DMS53 (cell line): ENCODE measurements at regions not wholly inside any gene's neighbourhood (a gene's known extent, or its start where the extent isn't known, plus 50 kb on each side); places are given as distances from the start of the nearest gene placed in this dataset.
"Not testable (repeated sequence)": the region's sequence is repeated elsewhere in the genome, so short reads cannot be mapped to it uniquely, and the experiment has no call there.

Experiments
- DNase-seq: peaks from one replicate; lab custom pipeline; 2025; lab: John Stamatoyannopoulos, UW

- DNase-seq, result no peak
Measured at GRCh38 chr10:120204877-120205276, 252.2 kb upstream of the PLPP4 start.

DNA sequence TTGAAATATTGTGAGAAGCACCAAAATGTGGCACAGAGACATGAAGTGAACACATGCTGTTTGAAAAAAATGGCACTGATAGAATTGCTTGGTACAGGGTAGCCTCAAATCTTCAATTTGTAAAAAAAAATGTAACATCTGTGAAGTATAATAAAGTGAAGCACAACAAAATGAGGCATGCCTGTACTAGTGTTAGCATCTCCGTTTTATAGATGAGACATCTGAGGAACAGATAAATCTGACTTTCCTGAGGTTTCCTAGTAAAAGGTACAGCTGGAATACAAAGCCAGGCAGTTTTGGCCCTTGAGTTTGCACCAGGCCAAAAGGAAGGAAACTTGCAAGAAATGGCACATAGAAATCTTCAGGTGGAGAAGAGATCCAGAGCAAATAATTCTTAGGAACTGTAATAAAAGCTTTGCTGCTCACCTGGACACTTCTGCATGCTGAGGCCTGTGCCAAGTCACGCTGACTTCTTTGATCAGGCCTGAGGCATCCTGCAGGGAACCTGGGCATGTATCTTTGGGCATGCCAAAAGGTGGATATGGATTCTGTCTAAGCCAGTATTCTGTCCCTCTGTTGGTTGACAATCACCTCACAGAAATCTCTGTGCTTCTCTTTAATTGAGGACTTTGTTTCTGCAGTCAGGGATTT, 251.5 kb upstream of the PLPP4 start:
- DNase-seq, result no peak

DNA sequence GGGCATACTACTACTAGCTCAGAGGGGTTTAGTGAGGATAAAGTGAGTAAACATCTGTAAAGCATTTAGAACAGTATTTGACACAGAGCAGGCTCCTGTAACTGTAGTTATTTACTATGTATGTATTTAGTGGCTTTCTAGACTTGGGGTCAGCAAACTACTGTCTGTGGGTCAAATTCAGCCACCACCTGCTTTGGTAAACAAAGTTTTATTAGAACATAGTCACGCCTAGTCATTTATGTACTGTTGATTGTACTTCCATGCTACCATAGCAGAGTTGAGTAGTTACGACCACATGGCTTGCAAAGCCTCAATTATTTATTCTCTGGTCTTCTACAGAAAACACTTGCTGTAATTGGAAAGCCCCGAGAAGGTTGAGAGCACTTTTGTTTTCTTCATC, 248.5 kb upstream of the PLPP4 start:
- no peak for DNase-seq

DNA sequence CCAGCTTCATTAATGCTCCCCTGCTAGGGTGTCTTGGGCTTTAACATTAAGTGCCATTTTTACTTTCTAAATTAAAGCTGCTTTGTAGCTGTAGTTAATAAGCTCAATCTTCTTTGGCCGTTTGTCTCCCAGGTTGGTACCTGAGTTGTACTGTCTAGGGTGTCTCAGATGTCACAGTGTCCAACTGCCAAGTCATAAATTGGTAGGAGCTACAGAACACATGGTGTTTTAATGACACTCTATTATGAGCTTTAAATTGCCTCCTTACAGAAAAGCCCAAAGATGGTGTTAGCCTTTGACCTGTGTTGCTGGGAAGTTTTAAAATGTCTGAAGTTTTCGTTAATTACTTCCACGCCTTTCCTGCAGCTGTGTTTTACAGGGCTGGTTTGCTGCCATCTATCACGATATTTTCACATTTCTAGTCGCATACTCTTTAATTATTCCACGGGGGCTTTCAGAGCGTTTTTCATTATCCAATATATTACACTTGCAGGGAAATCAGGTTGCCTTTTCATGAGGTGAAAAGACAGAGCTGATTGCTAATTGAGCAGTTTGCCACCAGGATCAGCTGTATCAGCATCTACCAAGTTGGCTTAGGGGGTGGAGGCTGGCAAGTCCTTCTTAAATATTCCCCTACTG, 247.8 kb upstream of the PLPP4 start:
- DNase-seq, result no peak

- no peak for DNase-seq
Measured at GRCh38 chr10:120212275-120212674, 244.8 kb upstream of the PLPP4 start.

DNA sequence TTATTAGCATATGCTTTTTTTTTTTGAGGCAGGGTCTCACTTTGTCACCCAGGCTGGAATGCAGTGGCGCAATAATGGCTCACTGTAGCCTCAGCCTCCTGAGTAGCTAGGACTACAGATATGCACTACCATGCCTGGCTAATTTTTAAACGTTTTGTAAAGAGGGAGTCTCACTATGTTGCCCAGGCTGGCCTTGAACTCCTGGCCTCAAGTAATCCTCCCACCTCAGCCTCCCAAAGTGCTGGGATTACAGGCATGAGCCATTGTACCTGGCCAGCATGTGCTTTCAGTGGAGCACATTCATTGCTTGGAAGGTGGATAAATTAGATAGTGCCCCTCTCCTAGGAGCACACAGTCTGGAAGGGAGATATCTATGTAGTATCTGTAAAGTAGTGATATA, 243.7 kb upstream of the PLPP4 start:
- DNase-seq, result not testable (repeated sequence)

DNA sequence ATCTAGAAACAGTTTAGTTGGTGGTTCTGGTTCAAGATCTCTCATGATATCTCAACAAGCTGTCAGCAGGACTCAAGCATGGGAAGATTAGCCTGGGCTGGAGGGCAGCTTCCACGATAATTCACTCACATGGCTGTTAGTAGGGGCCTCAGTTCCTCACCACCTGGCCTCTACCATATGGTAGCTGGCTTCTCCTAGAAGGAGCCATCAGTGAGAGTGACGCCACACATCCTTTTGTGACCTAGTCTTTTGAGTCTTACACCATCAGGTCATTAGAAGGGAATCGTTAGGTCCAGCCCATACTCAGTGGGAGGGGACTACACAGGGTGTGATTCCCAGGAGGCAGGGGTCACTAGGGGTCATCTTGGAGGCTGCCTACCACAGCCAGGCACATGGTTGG, 239.3 kb upstream of the PLPP4 start:
- DNase-seq, result no peak

GRCh38 chr10:120221873-120222485, 235.0 kb upstream of the PLPP4 start:
- peak; percentile 86 for DNase-seq

GRCh38 chr10:120229641-120230040, 227.4 kb upstream of the PLPP4 start:
- no peak for DNase-seq

DNA sequence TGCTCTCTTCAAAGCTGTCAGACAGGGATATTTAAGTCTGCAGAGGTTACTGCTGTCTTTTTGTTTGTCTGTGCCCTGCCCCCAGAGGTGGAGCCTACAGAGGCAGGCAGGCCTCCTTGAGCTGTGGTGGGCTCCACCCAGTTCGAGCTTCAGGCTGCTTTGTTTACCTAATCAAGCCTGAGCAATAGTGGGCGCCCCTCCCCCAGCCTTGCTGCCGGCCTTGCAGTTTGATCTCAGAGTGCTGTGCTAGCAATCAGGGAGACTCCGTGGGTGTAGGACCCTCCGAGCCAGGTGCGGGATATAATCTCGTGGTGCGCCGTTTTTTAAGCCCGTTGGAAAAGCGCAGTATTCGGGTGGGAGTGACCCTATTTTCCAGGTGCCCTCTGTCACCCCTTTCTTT, 217.3 kb upstream of the PLPP4 start:
- DNase-seq, result not testable (repeated sequence)

DNA sequence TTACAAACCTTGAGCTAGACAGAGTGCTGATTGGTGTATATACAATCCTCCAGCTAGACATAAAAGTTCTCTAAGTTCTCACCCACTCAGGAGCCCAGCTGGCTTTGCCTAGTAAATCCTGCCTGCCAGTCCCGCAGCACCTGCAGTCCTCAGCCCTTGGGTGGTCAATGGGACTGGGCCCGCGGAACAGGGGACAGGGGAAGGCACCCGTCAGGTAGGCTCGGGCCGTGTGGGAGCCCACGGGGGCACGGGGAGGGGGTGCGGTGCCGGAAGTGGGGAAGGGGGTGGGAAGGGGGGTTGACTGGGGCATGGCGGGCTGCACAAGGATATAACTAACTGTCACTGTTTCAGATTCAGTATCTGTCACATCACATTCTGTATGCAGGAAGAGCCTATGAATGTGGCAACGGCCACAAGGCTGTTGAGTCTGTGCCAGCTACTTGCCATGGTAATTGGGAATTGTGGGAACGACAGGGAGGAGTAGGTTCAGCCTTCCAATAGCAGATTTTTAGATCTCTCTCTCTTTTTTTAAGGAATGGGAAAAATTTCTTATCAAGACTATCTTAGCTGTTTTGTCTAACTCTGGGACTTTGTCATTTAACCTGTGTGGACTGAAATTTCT, 205.1 kb upstream of the PLPP4 start:
- no peak for DNase-seq

- peak; percentile 16 for DNase-seq
Measured at GRCh38 chr10:120253131-120253530, 203.9 kb upstream of the PLPP4 start.

DNA sequence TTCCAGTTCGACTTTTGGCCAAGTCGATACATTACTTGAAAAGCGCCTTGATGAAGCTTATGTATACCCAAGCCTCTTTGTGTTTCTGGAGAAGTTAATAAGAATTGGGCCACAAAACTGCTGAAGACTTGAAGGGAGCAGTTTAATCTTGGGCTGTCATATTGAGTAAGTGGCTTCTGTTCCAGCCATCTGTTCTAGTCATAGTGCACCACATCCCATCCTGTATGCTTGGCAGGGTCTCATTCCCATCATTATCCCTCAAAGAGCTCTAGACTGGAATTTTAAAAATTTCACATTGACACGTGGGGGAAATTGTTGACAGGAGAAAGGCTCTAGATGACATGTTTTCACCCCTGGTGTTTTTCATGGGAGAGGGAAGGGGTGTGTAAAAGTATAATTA, 196.6 kb upstream of the PLPP4 start:
- DNase-seq, result no peak

DNA sequence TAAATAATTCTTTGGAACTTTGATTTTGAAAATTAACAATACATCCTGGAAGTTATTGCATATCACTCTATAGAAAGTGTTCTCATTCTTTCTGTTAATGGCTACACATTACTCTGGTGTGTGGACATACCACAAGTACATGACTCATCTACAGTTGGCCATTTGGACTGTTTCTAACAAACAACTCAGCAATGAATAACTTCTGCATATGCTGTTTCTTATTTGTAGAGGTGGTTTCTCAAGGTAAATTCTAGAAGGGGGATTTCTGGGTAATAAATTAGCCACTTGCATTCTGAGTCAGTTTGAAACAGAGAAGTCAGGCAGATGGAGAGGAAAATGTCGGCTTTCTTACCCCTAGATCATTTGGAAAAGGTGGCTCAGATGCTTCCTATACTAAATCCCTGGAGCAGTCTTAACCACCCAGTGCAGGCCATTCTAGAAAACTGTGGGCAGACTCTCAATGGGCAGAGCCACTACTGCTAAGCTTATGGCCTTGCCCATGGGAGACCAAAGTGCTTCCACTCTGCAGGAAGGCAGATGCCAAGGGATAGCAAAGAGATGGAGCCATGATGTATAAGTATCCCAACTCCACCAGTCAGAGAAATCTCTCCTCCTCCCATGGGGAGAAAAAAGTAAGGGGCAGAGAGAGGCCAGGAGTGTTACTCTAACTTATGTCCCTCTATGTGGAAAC, 194.0 kb upstream of the PLPP4 start:
- DNase-seq, result peak; percentile 25

DNA sequence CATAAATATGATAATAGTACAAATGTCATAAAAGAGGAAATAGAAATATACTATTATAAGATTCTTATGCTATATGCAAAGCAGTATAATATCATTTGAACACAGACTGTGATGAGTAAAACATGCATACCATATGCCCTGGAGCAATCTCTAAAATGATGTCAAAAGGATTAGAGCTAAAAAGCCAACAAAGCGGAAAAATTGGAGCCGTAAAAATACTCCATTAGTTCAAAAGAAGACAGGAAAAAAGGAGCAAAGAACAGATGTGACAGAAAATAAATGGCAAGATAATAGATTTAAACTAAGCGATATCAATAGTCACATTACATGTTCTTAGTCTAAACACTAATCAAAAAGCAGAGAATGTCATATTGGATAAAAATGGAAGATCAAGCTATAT, 191.0 kb upstream of the PLPP4 start:
- DNase-seq, result no peak

GRCh38 chr10:120270906-120271305, 186.1 kb upstream of the PLPP4 start:
- no peak for DNase-seq

DNA sequence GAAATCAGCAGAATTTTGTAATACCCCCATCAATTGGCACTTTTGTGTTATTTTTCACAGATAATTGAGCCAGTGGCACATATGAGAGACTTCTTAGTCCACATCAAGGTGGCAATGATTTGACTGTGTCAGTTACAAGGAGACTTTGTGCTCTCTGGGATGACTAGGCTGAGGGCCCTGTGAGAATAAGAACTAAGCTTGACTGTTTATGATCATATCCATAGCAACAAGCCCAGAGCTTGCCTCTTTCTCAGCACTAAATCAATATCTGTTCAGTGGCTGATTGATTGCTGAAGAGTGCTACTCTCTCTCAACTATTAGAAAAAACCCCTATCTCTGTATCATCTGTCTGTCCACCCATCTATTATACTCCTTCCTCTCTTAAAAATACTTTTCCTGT, 185.3 kb upstream of the PLPP4 start:
- no peak for DNase-seq

GRCh38 chr10:120272350-120272749, 184.7 kb upstream of the PLPP4 start:
- DNase-seq, result no peak

DNA sequence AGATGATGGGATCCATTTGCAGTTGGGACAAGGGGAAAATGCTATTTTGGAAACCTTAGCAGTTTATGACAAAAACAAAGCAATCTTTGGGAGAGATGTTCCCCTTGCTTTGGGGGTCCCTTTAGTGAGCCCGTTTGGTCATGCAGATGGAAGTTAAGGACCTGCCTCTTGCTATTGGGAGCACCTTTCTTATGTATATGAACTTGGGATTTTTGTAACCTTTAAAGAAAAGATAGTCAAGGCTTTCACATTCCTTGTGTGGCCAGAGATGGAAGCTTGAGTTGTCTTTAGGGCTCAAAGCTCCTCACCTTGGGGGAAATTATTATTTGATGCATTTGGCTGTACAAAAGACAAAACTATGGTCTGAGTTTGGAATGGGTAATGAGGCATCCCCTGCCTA, 179.0 kb upstream of the PLPP4 start:
- no peak for DNase-seq

DNA sequence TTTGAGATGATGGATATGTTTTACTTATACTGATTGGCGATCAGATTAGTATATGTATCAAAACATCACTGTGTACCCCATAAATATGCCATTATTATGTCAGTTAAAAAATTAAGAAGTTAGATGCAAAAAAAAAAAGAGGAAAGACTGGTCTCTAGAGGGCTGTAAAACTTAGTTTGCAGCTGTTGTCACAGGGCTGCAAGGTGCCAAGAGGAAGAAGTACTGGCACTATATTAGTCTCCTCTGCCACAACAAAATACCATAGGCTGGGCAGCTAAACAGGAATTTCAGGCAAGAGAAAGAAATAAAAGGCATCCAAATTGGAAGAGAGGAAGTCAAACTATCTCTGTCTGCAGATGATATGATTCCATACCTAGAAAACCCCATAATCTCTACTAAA, 177.8 kb upstream of the PLPP4 start:
- DNase-seq, result no peak

- no peak for DNase-seq
Measured at GRCh38 chr10:120282421-120282820, 174.6 kb upstream of the PLPP4 start.

GRCh38 chr10:120282846-120283492, 174.1 kb upstream of the PLPP4 start:
- no peak for DNase-seq
